Right cardiac atrium (tissue), 5 donors: ENCODE measurements at regions not wholly inside any gene's neighbourhood (a gene's known extent, or its start where the extent isn't known, plus 50 kb on each side); places are given as distances from the start of the nearest gene placed in this dataset.

ENCODE experiments used
- ATAC-seq, 2 donors: fragments of 200-7000 bp; cut with Tn5 transposase; one replicate each; pipeline versions ENCODE4 v1.8.0 to v1.9.1; 2020; ENCODE audit warnings: moderate library complexity in 2 of 2, mild to moderate bottlenecking in 1 of 2
- DNase-seq, 3 donors: peaks; one replicate each; pipeline ENCODE4 v3.0.0-alpha.2; 2020
- H3K27ac ChIP-seq: one replicate; pipeline ENCODE4 v1.5.1; 2013; ENCODE audit warnings: mild to moderate bottlenecking, low read length, control low read depth, moderate library complexity
- H3K27me3 ChIP-seq: one replicate; pipeline ENCODE4 v1.6.1; 2013; ENCODE audit not compliant: control insufficient read depth, insufficient read depth
- H3K4me1 ChIP-seq: one replicate; pipeline ENCODE4 v1.6.1; 2013; ENCODE audit warnings: low read length; ENCODE audit not compliant: control insufficient read depth, insufficient read depth
- H3K4me3 ChIP-seq: one replicate; pipeline ENCODE4 v1.5.1; 2013; ENCODE audit warnings: low read length, control low read depth
- H3K9me3 ChIP-seq: one replicate; pipeline ENCODE4 v1.6.1; 2013; ENCODE audit warnings: low read length; ENCODE audit not compliant: control insufficient read depth
- WGBS: extraction: QIAGEN DNeasy Blood & Tissue Kit; methylation state at CpG from one replicate; pipeline ENCODE4 v1.1.7; 2013; 5-methylcytosine and 5-hydroxymethylcytosine counted together
- intact Hi-C, 4 donors: fragments of 100-400 bp; cut with DNase I; formaldehyde crosslinking; loops; one replicate each; pipeline versions ENCODE4 v1.11.0 to v1.14.0; 2022 to 2023
- donor health status: healthy with polysubstance abuse.
- donor health status: DM: no; HTN: yes; CAD: no.
- donor health status: DM: no; HTN: no; CAD: no.
- donor health status: DM: no; HTN: yes; CAD: no; lungs with severe emphysema.
- donor health status: DM: yes; HTN: yes; CAD: no.

GRCh38 chr6:125354649-125355048, 52.9 kb upstream of the HDDC2 start:
- no peak for DNase-seq
- no peak for ATAC-seq
- WGBS: 59% methylated on average over 3 of the region's 3 CpGs
- H3K9me3 ChIP-seq: no peaks in the 10 kb centered on the region
- no peak overlapping the region for H3K27ac ChIP-seq
- H3K27me3 ChIP-seq: no peaks in the 10 kb centered on the region
- H3K4me3 ChIP-seq: no peak overlapping the region
- peaks cover 2% of the 10 kb centered on the region for H3K4me1 ChIP-seq
- intact Hi-C loops: no loop called here

DNA sequence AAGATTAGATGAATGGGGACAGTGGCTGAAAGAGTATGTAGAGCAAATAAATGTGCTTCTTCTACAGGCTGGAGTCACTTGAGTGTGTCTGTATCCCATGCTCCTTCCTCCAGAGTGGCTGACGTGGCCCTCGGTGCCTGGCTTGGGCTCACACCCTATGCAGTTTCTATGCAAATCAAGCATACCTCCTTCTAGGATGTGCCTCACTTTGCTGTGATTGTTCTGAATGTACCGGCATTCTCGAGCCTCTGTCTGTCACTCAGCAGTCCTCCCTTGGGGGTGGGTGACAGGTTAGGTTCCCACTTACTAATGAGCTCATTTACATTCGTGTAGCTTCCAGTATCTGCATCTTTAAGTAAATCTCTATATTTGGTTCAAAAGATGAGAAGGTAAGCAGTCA, 55.1 kb upstream of the HDDC2 start:
- peaks cover 2% of the 10 kb centered on the region for H3K4me1 ChIP-seq
- ATAC-seq (no peak), DNase-seq (no peak)
- intact Hi-C loops: no loop called here
- H3K4me3 ChIP-seq: no peak overlapping the region
- no peaks in the 10 kb centered on the region for H3K9me3 ChIP-seq
- H3K27me3 ChIP-seq: no peaks in the 10 kb centered on the region
- 50% methylated on average over 5 of the region's 5 CpGs for WGBS
- H3K27ac ChIP-seq: no peak overlapping the region

GRCh38 chr6:125357515-125358256, 55.9 kb upstream of the HDDC2 start:
- intact Hi-C loops: no loop called here
- no peak overlapping the region for H3K27ac ChIP-seq
- H3K27me3 ChIP-seq: no peaks in the 10 kb centered on the region
- ATAC-seq (peak in 1 of 2 donors; percentile 52), DNase-seq (peak in 2 of 3 donors; percentile 21 to 45)
- H3K4me1 ChIP-seq: peaks cover 2% of the 10 kb centered on the region
- no peaks in the 10 kb centered on the region for H3K9me3 ChIP-seq
- 28% methylated on average over 8 of the region's 8 CpGs for WGBS
- H3K4me3 ChIP-seq: no peak overlapping the region

DNA sequence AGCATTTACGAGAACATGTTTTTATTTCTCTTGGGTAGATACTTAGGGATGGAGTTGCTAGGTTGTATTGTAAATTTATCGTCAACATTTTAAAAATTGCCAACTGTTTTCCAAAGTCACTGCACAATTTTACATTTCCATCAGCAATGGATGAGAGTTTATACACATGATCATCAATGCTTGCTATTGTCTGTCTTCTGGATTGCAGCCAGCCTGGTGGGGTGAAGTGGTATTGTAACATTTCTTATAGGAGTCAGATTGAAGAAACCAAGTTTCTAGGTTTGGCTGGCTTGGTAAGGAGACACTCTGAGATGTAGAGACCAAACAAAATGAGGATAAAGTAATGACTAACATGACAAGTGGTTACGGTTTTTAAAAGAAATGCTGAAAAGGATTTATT, 57.1 kb upstream of the HDDC2 start:
- no peak overlapping the region for H3K4me3 ChIP-seq

DNA sequence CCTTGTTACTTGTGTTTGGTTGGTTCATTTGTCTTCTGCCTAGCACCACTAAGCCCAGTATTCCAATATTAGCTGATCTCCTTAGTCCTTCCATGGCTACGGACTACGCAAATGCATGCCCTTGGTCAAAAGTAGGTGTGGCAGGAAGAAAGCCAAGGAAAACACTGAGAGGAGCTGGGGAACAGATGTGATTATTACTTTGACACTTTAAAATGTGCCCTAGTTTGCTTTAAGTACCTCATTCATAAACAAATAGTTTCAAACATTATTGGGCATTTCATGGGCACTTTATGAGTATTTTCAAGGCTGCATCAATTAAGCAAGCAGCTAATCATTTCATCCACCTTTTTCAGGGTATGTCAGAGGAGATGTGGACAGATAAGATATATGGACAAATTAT, 60.1 kb upstream of the HDDC2 start:
- ATAC-seq (no peak), DNase-seq (no peak)
- Histone ChIP-seq H3K4me3 (no peak overlapping the region), H3K9me3 (no peaks in the 10 kb centered on the region), H3K4me1 (peaks cover 6% of the 10 kb centered on the region), H3K27ac (no peak overlapping the region), H3K27me3 (no peaks in the 10 kb centered on the region)
- intact Hi-C loops: no loop called here
- 71% methylated on average over 2 of the region's 2 CpGs for WGBS

More for the DNA sequence above, 57.1 kb upstream of the HDDC2 start:
- DNase-seq (no peak), ATAC-seq (no peak)
- H3K4me1 ChIP-seq: peaks cover 5% of the 10 kb centered on the region
- H3K9me3 ChIP-seq: no peaks in the 10 kb centered on the region
- intact Hi-C loops: no loop called here
- H3K27ac ChIP-seq: no peak overlapping the region
- WGBS: 92% methylated on average over 3 of the region's 3 CpGs
- no peaks in the 10 kb centered on the region for H3K27me3 ChIP-seq

DNA sequence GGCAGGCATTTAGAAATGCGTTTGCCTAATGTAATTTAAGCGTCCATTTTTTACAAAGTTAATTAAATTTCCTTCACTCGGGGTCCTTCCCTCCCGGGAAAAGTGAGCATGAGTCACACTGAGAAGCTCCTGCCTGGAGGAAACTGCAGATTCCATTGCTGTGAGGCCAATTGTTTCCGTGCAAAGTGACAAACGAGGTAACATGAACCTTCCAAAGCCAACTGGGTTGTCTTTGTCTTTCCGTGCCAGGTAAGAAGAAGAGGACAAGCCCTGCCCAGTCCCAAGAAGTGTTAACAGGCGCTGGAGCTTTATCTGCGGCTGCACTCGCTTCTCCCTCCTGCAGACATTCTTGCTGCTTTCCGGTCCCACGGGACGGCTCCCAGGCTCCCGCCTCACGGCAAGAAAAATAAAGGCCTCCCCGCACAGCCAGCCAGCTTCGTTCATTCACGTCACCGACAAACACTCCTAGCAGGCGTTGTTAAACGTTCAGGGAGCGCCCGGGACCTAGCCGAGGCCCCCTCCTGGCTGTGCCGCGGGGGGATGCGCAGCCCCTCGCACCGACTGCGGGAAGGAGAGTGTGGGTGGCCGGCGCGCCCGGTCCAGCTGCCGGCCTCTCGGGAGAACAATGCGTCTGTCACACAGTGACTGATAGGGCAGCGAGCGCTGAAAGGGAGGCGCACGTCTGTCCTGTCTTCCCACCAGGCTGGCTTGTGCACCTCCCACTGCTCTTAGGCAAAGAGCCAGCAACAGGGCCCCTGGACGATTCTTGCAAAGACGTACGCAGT, 61.5 kb upstream of the HDDC2 start:
- ATAC-seq: peak; percentile 87 to 89
- H3K9me3 ChIP-seq: no peaks in the 10 kb centered on the region
- DNase-seq: peak; percentile 65 to 88 (median 85)
- WGBS: 2% methylated on average over 44 of the region's 44 CpGs
- peaks cover 4% of the 10 kb centered on the region for H3K4me1 ChIP-seq
- intact Hi-C loops: no loop called here
- H3K4me3 ChIP-seq: peak overlapping the region; percentile 30
- no peaks in the 10 kb centered on the region for H3K27me3 ChIP-seq
- no peak overlapping the region for H3K27ac ChIP-seq

DNA sequence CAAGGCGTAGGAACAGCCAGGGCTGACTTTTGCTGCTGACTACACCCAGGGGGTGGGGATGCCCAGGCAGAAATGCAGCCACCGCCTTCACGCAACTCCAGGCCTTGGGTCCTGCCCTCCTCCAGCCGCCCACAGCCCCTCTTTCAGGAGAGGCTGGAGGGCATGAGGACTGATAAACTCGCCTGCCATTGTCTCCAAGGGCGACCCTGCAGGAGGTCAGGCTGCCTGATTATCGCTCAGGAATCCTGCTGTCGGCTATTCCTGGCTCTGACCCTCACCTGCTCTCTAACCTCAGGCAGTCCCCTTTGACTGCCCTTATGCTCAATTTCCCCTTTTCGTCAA, 62.0 kb upstream of the HDDC2 start:
- Histone ChIP-seq H3K27ac (peak overlapping the region; percentile 26), H3K4me3 (peak overlapping the region; percentile 30), H3K4me1 (peaks cover 4% of the 10 kb centered on the region), H3K9me3 (no peaks in the 10 kb centered on the region), H3K27me3 (no peaks in the 10 kb centered on the region)
- no peak for ATAC-seq
- intact Hi-C loops: no loop called here
- 32% methylated on average over 9 of the region's 9 CpGs for WGBS
- no peak for DNase-seq

- ATAC-seq: peak in 1 of 2 donors; percentile 48
- Histone ChIP-seq H3K9me3 (no peaks in the 10 kb centered on the region), H3K4me3 (no peak overlapping the region), H3K27me3 (no peaks in the 10 kb centered on the region), H3K4me1 (peaks cover 4% of the 10 kb centered on the region), H3K27ac (no peak overlapping the region)
- DNase-seq: peak in 1 of 3 donors; percentile 61
- intact Hi-C loops: no loop called here
- WGBS: 63% methylated on average over 5 of the region's 5 CpGs
Observed at GRCh38 chr6:125365230-125365629, 63.5 kb upstream of the HDDC2 start.

DNA sequence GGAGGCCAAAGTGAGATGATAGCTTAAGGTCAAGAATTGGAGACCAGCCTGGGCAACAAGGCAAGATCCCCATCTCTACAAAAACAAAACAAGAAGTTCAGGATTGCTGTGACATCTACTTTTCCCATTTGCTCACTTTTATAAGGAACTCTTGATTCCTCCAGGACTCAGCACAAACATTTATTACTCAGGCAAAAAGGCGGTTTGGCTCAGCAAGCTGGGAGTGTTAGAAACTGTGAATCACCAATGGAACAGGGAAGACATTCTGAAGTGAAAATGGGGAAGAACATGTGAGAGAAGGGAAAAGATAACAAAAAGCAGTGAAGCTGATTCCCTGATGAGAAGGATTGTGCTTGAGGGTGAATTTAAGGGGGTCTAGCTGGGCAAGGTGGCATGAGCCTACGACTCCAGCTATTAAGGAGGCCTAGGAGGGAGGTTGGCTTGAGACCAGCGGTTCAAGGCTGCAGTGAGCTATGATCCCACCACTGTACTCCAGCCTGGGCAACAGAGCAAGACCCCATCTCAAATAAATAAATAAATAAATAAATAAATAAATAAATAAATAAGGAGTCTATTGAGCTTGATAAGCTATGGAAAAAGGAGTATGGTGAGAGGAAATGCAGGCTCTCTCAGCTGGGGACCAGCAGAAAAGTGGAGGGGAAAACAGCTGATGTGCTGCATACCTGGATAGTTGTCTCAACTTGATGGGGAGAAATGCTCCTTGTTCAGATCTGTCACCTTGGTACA, 65.4 kb upstream of the HDDC2 start:
- Histone ChIP-seq H3K27me3 (no peaks in the 10 kb centered on the region), H3K4me3 (no peak overlapping the region), H3K27ac (no peak overlapping the region), H3K4me1 (peaks cover 4% of the 10 kb centered on the region), H3K9me3 (no peaks in the 10 kb centered on the region)
- intact Hi-C loops: no loop called here
- no peak for ATAC-seq
- DNase-seq: no peak
- WGBS: 93% methylated on average over 3 of the region's 3 CpGs

DNA sequence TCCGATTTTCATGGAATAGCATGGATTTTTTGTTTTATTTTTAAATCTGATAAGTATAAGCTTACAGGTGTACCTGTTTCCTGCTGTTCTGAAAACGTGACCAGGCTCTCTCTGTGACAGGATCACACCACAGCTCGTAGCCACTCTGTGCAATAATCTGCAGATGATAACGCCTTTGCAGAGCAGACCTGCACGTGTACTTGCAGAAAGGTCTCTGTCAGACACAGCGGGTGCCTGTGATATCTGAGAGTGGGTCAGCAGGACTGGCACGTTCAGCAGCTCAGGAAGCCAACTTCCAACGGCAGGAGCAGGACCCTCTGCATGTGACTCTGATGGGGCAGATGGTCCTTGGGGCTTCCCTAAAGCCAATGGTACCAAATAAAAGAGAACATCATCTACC, 68.6 kb upstream of the HDDC2 start:
- Histone ChIP-seq H3K4me3 (no peak overlapping the region), H3K27ac (no peak overlapping the region), H3K4me1 (no peaks in the 10 kb centered on the region), H3K9me3 (no peaks in the 10 kb centered on the region), H3K27me3 (no peaks in the 10 kb centered on the region)
- 37% methylated on average over 8 of the region's 8 CpGs for WGBS
- intact Hi-C loops: no loop called here
- ATAC-seq: no peak
- DNase-seq: peak in 1 of 3 donors; percentile 31

GRCh38 chr6:125375013-125375412, 73.2 kb upstream of the HDDC2 start:
- Histone ChIP-seq H3K27me3 (no peaks in the 10 kb centered on the region), H3K27ac (no peak overlapping the region), H3K4me3 (no peak overlapping the region), H3K4me1 (no peaks in the 10 kb centered on the region), H3K9me3 (no peaks in the 10 kb centered on the region)
- no peak for ATAC-seq
- DNase-seq: no peak
- intact Hi-C loops: no loop called here
- WGBS: 76% methylated on average over 2 of the region's 2 CpGs
